Umbilical cord (tissue), 1 donor: ENCODE measurements at regions not wholly inside any gene's neighbourhood (a gene's known extent, or its start where the extent isn't known, plus 50 kb on each side); places are given as distances from the start of the nearest gene placed in this dataset.

Experiments used
- DNase-seq: peaks from one replicate; pipeline ENCODE4 v3.0.0-alpha.2; 2015; ENCODE audit warnings: low spot score

DNA sequence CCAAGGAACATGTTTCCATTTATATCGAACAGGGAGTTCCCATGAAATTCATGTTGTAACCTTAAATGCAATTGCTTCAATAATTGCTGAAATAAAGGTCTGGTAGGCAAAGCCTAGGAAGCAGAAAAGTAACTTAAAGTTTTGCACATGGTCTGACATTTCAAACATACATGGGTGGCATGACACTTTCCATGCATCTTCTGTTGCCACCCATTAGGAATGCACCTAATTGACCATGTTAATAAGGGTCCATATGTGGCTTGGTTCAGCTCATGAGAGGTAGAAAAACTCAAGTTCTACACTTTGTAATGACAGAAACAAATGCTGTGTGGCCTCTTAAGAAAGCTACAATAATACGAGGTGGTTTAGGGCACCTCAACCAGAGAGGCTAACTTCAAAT is 72.0 kb upstream of the GORAB start:
- DNase-seq: no peak

DNA sequence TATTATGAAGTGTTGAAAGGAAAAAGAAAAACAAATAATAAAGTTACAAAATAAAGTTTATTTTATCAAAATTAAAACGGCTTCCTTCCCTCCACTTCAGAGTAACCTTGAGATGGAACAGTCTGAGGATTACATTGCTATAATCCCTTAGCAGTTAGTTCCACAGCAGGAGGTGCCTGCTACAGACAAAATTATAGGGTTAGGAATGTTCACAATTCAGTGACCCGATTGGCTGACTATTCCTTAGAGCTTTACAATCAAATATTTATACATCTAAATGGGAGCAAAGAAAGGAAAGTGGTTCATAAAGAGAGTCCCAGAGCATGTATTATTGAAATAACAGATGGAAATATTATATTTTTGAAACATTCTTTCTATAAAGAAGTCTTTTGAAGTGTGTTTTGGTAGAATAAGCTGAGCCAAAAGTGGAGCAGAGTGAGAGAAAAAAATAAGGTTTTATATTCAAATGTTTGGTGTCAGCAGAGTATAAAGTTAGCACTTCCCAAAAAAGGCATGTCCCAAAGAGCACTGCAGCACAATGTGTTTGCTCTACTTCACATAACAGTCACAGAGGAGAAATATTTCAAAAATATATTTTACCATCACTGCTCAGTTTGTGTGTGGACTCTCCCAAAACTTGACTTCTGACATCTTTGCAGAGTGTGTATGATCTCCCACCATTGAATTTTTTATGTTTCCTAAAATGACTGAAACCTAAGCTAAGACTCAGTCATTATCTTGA is 71.4 kb upstream of the GORAB start:
- no peak for DNase-seq

DNA sequence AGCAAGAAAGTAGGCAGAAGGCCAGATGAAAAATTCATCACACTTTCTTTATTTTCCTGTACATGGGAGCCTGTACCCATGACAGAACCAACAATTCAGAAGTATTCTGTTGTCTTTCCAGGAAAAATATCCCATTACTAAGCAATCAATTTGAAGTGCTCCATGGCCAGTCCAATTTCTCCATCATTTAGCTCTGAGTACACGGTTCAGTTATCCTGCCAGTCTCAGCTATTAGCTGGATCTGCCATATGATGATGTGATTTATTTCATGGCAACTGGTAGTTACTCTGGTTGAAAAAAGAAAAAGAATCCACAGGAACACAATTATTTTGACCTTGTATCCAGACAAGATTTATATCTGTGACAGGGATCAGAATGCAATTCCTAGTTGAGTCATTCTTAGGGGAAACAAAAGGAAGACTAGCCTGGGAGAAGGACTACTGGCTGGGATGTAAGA is 70.6 kb upstream of the GORAB start:
- DNase-seq: no peak

DNA sequence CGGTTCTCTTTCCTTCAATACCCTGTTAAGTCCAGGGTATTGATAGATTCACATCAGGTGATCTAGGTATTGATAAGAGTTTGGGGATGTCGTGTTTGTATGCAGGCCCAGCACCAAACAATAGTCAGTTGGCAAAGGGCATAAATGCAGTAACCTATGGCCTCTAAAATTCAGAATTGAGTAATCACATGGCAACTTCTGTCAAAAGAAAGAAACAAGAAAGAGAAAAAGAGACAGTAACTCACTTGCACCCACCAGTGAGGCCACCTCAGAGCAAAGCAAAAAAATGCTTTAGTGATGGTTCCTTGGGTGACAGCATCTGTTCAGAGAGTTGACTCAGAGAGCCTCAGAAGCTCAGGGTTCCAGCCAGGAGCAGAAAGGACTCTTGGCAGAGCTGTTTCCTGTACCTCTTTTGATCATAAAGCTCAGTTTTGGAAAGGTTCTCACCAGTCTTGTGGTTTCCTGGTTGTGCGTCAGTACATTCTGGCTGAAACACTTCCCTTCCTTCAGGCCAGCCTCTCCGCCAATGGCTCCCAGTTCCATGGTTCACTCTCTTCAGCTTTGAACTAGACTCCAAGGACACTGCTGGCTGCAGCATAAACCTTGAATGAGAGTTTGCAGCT is 70.1 kb upstream of the GORAB start:
- no peak for DNase-seq

DNA sequence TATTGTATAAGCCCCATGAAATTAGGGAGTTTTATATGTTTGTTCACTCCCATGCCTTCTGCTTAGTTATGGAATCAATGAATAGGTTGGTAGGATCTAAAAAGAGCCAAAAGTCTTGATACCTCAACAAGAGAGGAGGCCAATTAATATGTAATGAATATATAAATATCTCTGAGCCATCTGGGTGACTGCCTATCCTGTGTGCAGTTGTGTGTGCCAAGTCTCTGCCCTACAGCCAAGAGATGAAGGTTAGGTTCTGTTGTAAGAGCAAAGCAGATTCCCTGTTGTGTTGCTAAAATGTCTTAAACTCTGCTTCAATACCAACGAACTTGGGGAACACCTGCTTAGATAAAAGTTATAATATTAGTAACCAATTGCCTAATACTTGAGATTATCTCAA is 61.8 kb upstream of the GORAB start:
- no peak for DNase-seq

DNA sequence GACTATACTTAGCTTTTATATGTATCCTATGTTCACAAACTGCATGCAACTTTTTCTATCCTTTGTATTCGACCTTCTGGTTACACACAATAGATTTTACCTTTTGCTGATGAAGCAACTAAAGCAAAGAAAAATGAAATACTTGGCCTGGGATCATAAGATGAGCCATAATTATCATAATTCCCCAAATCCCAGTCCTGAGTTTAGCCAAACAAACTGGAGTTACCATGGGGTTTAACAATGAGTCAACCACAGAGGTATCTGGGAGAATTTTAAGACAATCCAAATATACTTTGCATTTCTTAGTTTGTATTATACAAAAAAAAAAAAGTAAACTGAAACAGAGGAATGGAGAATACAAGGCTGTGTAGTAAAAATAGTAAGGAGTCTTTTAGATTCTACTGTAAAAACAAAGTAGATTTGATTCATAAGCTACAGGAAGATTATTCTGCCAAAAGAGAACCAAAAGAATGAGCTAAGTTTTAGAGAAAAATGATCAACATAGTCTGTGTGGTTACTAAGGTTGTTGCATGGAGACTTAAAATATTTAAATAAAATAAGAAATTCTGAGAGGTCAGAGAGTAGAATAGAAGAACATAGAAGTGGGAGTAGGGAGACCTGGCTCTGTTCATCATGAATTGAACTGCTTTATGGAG is 60.4 kb upstream of the GORAB start:
- peak; percentile 21 for DNase-seq

DNA sequence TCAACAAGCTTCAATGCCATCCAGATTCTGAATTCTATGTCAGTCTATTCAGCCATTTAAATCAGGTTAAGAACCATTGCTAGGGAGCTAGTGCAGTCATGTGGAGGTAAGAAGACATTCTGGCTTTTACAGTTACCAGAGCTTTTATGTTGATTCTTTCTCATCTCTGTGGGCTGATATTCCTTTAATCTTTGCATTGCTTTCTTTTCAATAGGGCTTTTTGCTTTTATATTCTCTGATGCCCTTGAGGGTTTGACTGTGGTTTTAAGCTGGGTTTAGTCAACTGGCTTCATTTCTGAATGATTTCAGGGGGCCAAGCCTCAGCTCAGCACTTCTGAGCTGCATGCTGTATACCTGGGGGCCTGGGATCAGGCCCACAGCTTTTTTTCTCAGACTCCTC is 51.0 kb upstream of the GORAB start:
- no peak for DNase-seq
